Neural progenitor cell (in vitro differentiated cells): ENCODE measurements at regions not wholly inside any gene's neighbourhood (a gene's known extent, or its start where the extent isn't known, plus 50 kb on each side); places are given as distances from the start of the nearest gene placed in this dataset.

Source experiments
- DNase-seq: peaks from one replicate; pipeline ENCODE4 v3.0.0-alpha.2; 2016; ENCODE audit warnings: low spot score
- H2AFZ ChIP-seq: fragments of 200-600 bp; sonication (generic); replicated peaks from 2 replicates; pipeline ENCODE4 v1.6.1; 2016; ENCODE audit warnings: antibody characterized with exemption
- H3F3A ChIP-seq: fragments of 200-600 bp; sonication (generic); 2 replicates; pipeline ENCODE4 v1.6.1; 2016; ENCODE audit warnings: antibody characterized with exemption, low read depth
- H3K27ac ChIP-seq: fragments of 200-600 bp; sonication (generic); 2 replicates; pipeline ENCODE4 v1.5.1; 2016; ENCODE audit warnings: mild to moderate bottlenecking
- H3K27me3 ChIP-seq: fragments of 200-600 bp; sonication (generic); 2 replicates; pipeline ENCODE4 v1.6.1; 2016; ENCODE audit warnings: mild to moderate bottlenecking, moderate library complexity
- H3K36me3 ChIP-seq: fragments of 200-600 bp; sonication (generic); 2 replicates; pipeline ENCODE4 v1.5.1; 2016
- H3K4me1 ChIP-seq: fragments of 200-600 bp; sonication (generic); 2 replicates; pipeline ENCODE4 v1.6.1; 2016; ENCODE audit warnings: mixed run types
- H3K4me2 ChIP-seq: fragments of 200-600 bp; sonication (generic); 2 replicates; pipeline ENCODE4 v1.6.1; 2016
- H3K4me3 ChIP-seq: fragments of 200-600 bp; sonication (generic); 2 replicates; pipeline ENCODE4 v1.5.1; 2016
- H3K79me2 ChIP-seq: fragments of 200-600 bp; sonication (generic); 2 replicates; pipeline ENCODE4 v1.6.1; 2016; ENCODE audit warnings: low read depth
- H3K9ac ChIP-seq: fragments of 200-600 bp; sonication (generic); 2 replicates; pipeline ENCODE4 v1.6.1; 2016
- H3K9me3 ChIP-seq: fragments of 200-600 bp; sonication (generic); 2 replicates; pipeline ENCODE4 v1.5.1; 2016; ENCODE audit warnings: low read depth
- H4K20me1 ChIP-seq: fragments of 200-600 bp; sonication (generic); 2 replicates; pipeline ENCODE4 v1.6.1; 2016; ENCODE audit warnings: low read depth
- H3K27ac Mint-ChIP-seq: 3 replicates; pipeline ENCODE4 v1.8.0; 2021; ENCODE audit warnings: mixed read lengths
- H3K27me3 Mint-ChIP-seq: 2 replicates; pipeline ENCODE4 v1.8.0; 2022; ENCODE audit warnings: low read depth, mild to moderate bottlenecking, inconsistent platforms, moderate library complexity, mixed read lengths; ENCODE audit not compliant: insufficient read depth
- H3K36me3 Mint-ChIP-seq: 3 replicates; pipeline ENCODE4 v1.8.0; 2021; ENCODE audit warnings: mixed read lengths
- H3K4me1 Mint-ChIP-seq: 3 replicates; pipeline ENCODE4 v1.8.0; 2021; ENCODE audit warnings: mixed read lengths
- H3K4me3 Mint-ChIP-seq: 3 replicates; pipeline ENCODE4 v1.8.0; 2021; ENCODE audit warnings: mild to moderate bottlenecking, moderate library complexity, mixed read lengths
- H3K9me3 Mint-ChIP-seq: 3 replicates; pipeline ENCODE4 v1.8.0; 2020; ENCODE audit warnings: mixed read lengths
- CTCF ChIP-seq: fragments of 200-600 bp; sonication (generic); IDR thresholded peaks from 2 replicates; pipeline ENCODE4 v1.5.1; 2017; ENCODE audit warnings: antibody characterized with exemption, mild to moderate bottlenecking
- EZH2 ChIP-seq: fragments of 200-600 bp; sonication (generic); IDR thresholded peaks from 2 replicates; pipeline ENCODE4 v1.6.1; 2017; ENCODE audit warnings: antibody characterized with exemption, mild to moderate bottlenecking, moderate library complexity
- EZH2phosphoT487 ChIP-seq: fragments of 200-600 bp; sonication (generic); IDR thresholded peaks from 2 replicates; pipeline ENCODE4 v1.6.1; 2017; ENCODE audit warnings: antibody characterized with exemption

DNA sequence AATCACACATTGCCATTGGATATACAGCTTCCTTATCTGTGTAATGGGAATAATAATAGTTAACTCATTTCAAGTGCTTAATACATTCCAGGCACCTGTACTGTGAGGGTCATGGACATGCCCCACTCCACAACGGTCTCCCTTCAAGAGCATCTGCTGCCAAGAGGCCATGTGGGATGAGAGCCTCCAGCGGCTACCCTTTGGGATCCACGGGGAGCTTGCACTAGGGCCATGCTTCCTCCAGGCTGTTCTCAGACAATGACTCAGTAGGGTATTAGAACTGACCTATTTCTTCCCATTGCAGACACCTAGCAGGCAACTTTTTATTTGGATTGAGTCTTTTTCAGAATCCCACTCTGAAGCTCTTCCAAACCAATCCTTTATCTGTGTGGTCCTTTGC, 1078.9 kb downstream of the TUSC7 start:
- Histone ChIP-seq H4K20me1 (no peaks in the 10 kb centered on the region), H3K79me2 (no peaks in the 10 kb centered on the region), H3K4me1 (peaks cover 36% of the 10 kb centered on the region), H3K27me3 (no peaks in the 10 kb centered on the region), H3F3A (peaks cover 29% of the 10 kb centered on the region), H3K9ac (no peak overlapping the region), H3K27ac (no peak overlapping the region), H3K4me2 (peak overlapping the region; percentile 6), H2AFZ (no peak overlapping the region), H3K4me3 (no peak overlapping the region), H3K36me3 (no peaks in the 10 kb centered on the region), H3K9me3 (no peaks in the 10 kb centered on the region)
- DNase-seq, result peak; percentile 18
- no peaks in the 10 kb centered on the region for H3K27me3 Mint-ChIP-seq
- TF ChIP-seq EZH2phosphoT487 (no peak), EZH2 (no peak), CTCF (no peak)
- no peak overlapping the region for H3K4me3 Mint-ChIP-seq
- H3K36me3 Mint-ChIP-seq, result no peaks in the 10 kb centered on the region
- no peaks in the 10 kb centered on the region for H3K9me3 Mint-ChIP-seq
- no peak overlapping the region for H3K27ac Mint-ChIP-seq
- peaks cover 35% of the 10 kb centered on the region for H3K4me1 Mint-ChIP-seq

DNA sequence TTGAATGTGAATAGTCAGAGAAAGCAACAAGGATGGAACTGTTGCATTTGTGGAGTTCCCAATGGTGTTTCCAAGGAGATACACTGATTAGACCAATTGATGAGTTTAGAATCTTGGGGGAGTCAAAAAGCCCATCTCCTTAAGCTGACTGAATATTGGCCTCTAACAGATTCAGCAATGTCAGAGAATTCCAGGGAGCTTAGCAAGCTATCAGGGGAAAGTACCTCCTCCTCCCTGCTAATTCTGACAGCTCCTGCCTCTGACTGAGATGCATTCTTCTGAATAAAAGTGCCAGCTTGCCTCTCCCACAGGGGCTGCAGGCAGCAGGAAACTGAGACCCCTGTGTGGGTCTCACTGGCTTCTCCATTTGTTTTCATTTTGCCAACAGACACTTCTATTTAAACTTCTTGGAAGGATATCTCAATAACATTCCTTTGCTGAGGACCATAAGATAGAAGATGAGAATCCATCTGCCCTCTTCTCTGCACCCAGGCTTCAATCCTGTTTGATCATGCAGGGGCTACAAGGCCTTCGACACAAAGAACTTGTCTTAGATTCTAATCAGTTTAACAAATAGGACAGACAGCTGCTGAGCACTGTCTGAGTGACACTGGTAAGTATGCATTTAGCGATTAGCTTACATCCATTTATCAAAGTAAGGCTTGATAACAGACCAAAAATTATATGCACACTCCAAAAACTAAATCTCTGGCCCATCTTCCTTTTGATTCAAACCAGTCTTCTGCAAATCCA, 1080.8 kb downstream of the TUSC7 start:
- peak overlapping the region; percentile 83 for H3K27ac ChIP-seq
- H3K4me2 ChIP-seq, result peak overlapping the region; percentile 64
- H3K9me3 Mint-ChIP-seq, result no peaks in the 10 kb centered on the region
- no peak overlapping the region for H3K9ac ChIP-seq
- peak overlapping the region; percentile 5 for H3K27ac Mint-ChIP-seq
- H3K4me3 Mint-ChIP-seq, result no peak overlapping the region
- H3K4me3 ChIP-seq, result no peak overlapping the region
- peak; percentile 68 for DNase-seq
- H4K20me1 ChIP-seq, result no peaks in the 10 kb centered on the region
- H3K27me3 ChIP-seq, result no peaks in the 10 kb centered on the region
- peaks cover 39% of the 10 kb centered on the region for H3K4me1 Mint-ChIP-seq
- H3K36me3 Mint-ChIP-seq, result no peaks in the 10 kb centered on the region
- H3K9me3 ChIP-seq, result no peaks in the 10 kb centered on the region
- H2AFZ ChIP-seq, result peak overlapping the region; percentile 3
- peaks cover 29% of the 10 kb centered on the region for H3F3A ChIP-seq
- TF ChIP-seq EZH2 (no peak), EZH2phosphoT487 (no peak), CTCF (no peak)
- peaks cover 36% of the 10 kb centered on the region for H3K4me1 ChIP-seq
- no peaks in the 10 kb centered on the region for H3K27me3 Mint-ChIP-seq
- no peaks in the 10 kb centered on the region for H3K79me2 ChIP-seq
- H3K36me3 ChIP-seq, result no peaks in the 10 kb centered on the region

GRCh38 chr3:117793622-117794265, 1084.2 kb downstream of the TUSC7 start:
- H2AFZ ChIP-seq, result peak overlapping the region; percentile 12

More at GRCh38 chr3:117793622-117794265, 1084.2 kb downstream of the TUSC7 start:
- Histone ChIP-seq H3K79me2 (no peaks in the 10 kb centered on the region), H3K4me2 (no peak overlapping the region), H3K9me3 (no peaks in the 10 kb centered on the region), H3K4me1 (peaks cover 27% of the 10 kb centered on the region), H3K9ac (no peak overlapping the region), H3K27me3 (no peaks in the 10 kb centered on the region), H3K36me3 (no peaks in the 10 kb centered on the region), H4K20me1 (no peaks in the 10 kb centered on the region), H3F3A (peaks cover 22% of the 10 kb centered on the region), H3K4me3 (no peak overlapping the region), H3K27ac (no peak overlapping the region)
- no peaks in the 10 kb centered on the region for H3K36me3 Mint-ChIP-seq
- H3K27ac Mint-ChIP-seq, result no peak overlapping the region
- no peak overlapping the region for H3K4me3 Mint-ChIP-seq
- H3K4me1 Mint-ChIP-seq, result peaks cover 30% of the 10 kb centered on the region
- no peak for TF ChIP-seq EZH2
- TF ChIP-seq EZH2phosphoT487, result no peak
- no peak for TF ChIP-seq CTCF
- no peaks in the 10 kb centered on the region for H3K9me3 Mint-ChIP-seq
- DNase-seq, result no peak
- no peaks in the 10 kb centered on the region for H3K27me3 Mint-ChIP-seq
